CD14-positive monocyte (primary cell): ENCODE measurements at regions not wholly inside any gene's neighbourhood (a gene's known extent, or its start where the extent isn't known, plus 50 kb on each side); places are given as distances from the start of the nearest gene placed in this dataset.

Experiments
- DNase-seq, 3 donors: peaks; one replicate each; pipeline ENCODE4 v3.0.0-alpha.2; 2011 to 2022
- H2AFZ ChIP-seq: 2 replicates; pipeline ENCODE4 v1.6.0; 2012; ENCODE audit warnings: mild to moderate bottlenecking, low read depth, low read length, inconsistent platforms; ENCODE audit not compliant: insufficient read depth, poor library complexity, severe bottlenecking
- H3K27ac ChIP-seq, 2 donors: 1 replicate in 1 of 2; 2 replicates in 1 of 2; pipeline ENCODE4 v1.5.1; 2012 to 2013; ENCODE audit warnings: low read length in 2 of 2, control low read depth in 1 of 2, inconsistent platforms in 1 of 2, low read depth in 1 of 2, mild to moderate bottlenecking in 1 of 2
- H3K27me3 ChIP-seq, 2 donors: one replicate each; pipeline versions ENCODE4 v1.6.0 to v1.6.1; 2011 to 2013; ENCODE audit warnings: low read length in 2 of 2; ENCODE audit not compliant: control insufficient read depth in 2 of 2, insufficient read depth in 2 of 2
- H3K36me3 ChIP-seq, 2 donors: replicated peaks in 1 of 2; 1 replicate in 1 of 2; 2 replicates in 1 of 2; pipeline versions ENCODE4 v1.5.1 to v1.6.1; 2012 to 2013; ENCODE audit warnings: low read length in 2 of 2, control low read depth in 1 of 2, inconsistent platforms in 1 of 2, mild to moderate bottlenecking in 1 of 2; ENCODE audit not compliant: insufficient read depth in 2 of 2, control insufficient read depth in 1 of 2
- H3K4me1 ChIP-seq, 2 donors: 1 replicate in 1 of 2; 2 replicates in 1 of 2; pipeline versions ENCODE4 v1.5.1 to v1.6.1; 2012 to 2013; ENCODE audit warnings: low read length in 2 of 2, control low read depth in 1 of 2, inconsistent platforms in 1 of 2, mild to moderate bottlenecking in 1 of 2, moderate library complexity in 1 of 2; ENCODE audit not compliant: insufficient read depth in 2 of 2, control insufficient read depth in 1 of 2
- H3K4me2 ChIP-seq: replicated peaks from 2 replicates; pipeline ENCODE3; 2012; ENCODE audit warnings: low read length, moderate library complexity, mild to moderate bottlenecking; ENCODE audit not compliant: poor library complexity, severe bottlenecking; ENCODE audit errors: extremely low read depth
- H3K4me3 ChIP-seq, 3 experiments: fragments of 200-600 bp in 1 of 3; sonication (generic) in 1 of 3; replicated peaks in 1 of 3; 1 replicate in 2 of 3; 2 replicates in 1 of 3; pipeline ENCODE4 v1.5.1; 2011 to 2013; ENCODE audit warnings: low read length in 3 of 3, mild to moderate bottlenecking in 3 of 3, control low read depth in 2 of 3, low read depth in 2 of 3, inconsistent platforms in 1 of 3, moderate library complexity in 1 of 3
- H3K79me2 ChIP-seq: 2 replicates; pipeline ENCODE4 v1.6.0; 2012; ENCODE audit warnings: mild to moderate bottlenecking, control low read depth, inconsistent platforms, low read length, moderate library complexity; ENCODE audit not compliant: insufficient read depth
- H3K9ac ChIP-seq: 2 replicates; pipeline ENCODE4 v1.6.0; 2017; ENCODE audit warnings: low read length, mild to moderate bottlenecking; ENCODE audit not compliant: insufficient read depth, poor library complexity, severe bottlenecking
- H3K9me3 ChIP-seq, 2 donors: replicated peaks in 1 of 2; 1 replicate in 1 of 2; 2 replicates in 1 of 2; pipeline versions ENCODE4 v1.5.1 to v1.6.1; 2012 to 2013; ENCODE audit warnings: low read length in 2 of 2, control low read depth in 1 of 2; ENCODE audit not compliant: control insufficient read depth in 1 of 2, insufficient read depth in 1 of 2
- H4K20me1 ChIP-seq: 2 replicates; pipeline ENCODE4 v1.6.0; 2012; ENCODE audit warnings: mild to moderate bottlenecking, low read length, control low read depth, moderate library complexity; ENCODE audit not compliant: insufficient read depth
- H3K27ac Mint-ChIP-seq, 7 donors: one replicate each; pipeline ENCODE4 v1.8.0; 2020; ENCODE audit warnings: mild to moderate bottlenecking in 7 of 7, mixed read lengths in 7 of 7, moderate library complexity in 6 of 7, inconsistent platforms in 2 of 7
- H3K27me3 Mint-ChIP-seq, 3 donors: one replicate each; pipeline ENCODE4 v1.8.0; 2021 to 2022; ENCODE audit warnings: low read depth in 3 of 3, mild to moderate bottlenecking in 3 of 3, mixed read lengths in 3 of 3, moderate library complexity in 3 of 3, inconsistent platforms in 1 of 3
- H3K36me3 Mint-ChIP-seq, 2 donors: one replicate each; pipeline ENCODE4 v1.8.0; 2020; ENCODE audit warnings: mixed read lengths in 2 of 2, inconsistent platforms in 1 of 2, mild to moderate bottlenecking in 1 of 2
- H3K4me1 Mint-ChIP-seq: one replicate; pipeline ENCODE4 v1.8.0; 2020; ENCODE audit warnings: mild to moderate bottlenecking, mixed read lengths
- H3K4me3 Mint-ChIP-seq, 2 donors: one replicate each; pipeline ENCODE4 v1.8.0; 2020; ENCODE audit warnings: mild to moderate bottlenecking in 2 of 2, mixed read lengths in 2 of 2, moderate library complexity in 1 of 2
- H3K9me3 Mint-ChIP-seq, 7 donors: one replicate each; pipeline ENCODE4 v1.8.0; 2020 to 2022; ENCODE audit warnings: mixed read lengths in 7 of 7, mild to moderate bottlenecking in 6 of 7, moderate library complexity in 6 of 7, inconsistent platforms in 2 of 7
- WGBS: methylation state at CpG from one replicate; pipeline ENCODE4 v1.1.5; 2013; ENCODE audit warnings: missing lambda C conversion rate; ENCODE audit not compliant: insufficient coverage; 5-methylcytosine and 5-hydroxymethylcytosine counted together
- intact Hi-C, 2 donors: fragments of 100-400 bp; cut with micrococcal nuclease; formaldehyde crosslinking; loops; one replicate each; pipeline versions ENCODE4 v1.15.0 to v1.15.1; 2023
- TF ChIP-seq, protein P1 (sequence below): fragments of 200-600 bp; IDR thresholded peaks from one replicate; pipeline ENCODE4 v1.8.0; 2022; ENCODE audit warnings: antibody characterized with exemption, mild to moderate bottlenecking

DNA sequence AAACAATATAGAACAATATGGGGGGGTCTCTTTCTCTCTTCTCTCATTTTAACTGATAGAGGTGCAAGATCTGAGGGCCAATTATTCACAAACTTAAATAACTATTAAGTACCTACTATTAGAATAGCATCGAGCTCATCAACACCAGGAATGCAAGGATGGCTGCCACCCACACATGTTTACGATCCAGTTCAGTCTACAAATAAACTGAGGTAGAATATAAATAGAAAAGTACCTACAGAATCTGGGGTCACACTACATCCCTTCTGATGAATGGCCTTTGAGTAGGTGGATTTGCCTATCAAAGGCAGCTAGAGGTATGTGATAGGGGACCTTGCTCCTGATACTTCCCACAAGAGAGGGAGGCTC lies 91.8 kb upstream of the ZNF366 start:
- Mint-ChIP-seq H3K4me1 (no peaks in the 10 kb centered on the region), H3K9me3 (peaks cover 0 to 6% (median 3%) of the 10 kb centered on the region in 7 donors), H3K27me3 (peaks cover 0 to 1% (median 0%) of the 10 kb centered on the region in 3 donors), H3K27ac (peak overlapping the region in 1 of 7 donors; percentile 93), H3K36me3 (peaks cover 0 to 3% of the 10 kb centered on the region in 2 donors), H3K4me3 (peak overlapping the region; percentile 59 to 84)
- intact Hi-C loops, result loop anchor here in 1 of 2 donors (10.0 kb wide), 2 partner anchors 224 to 246 kb away; no protein-coding TSS in a partner anchor
- WGBS, result no CpG with 5 or more reads among the region's 2 CpGs
- Histone ChIP-seq H3K27me3 (no peaks in the 10 kb centered on the region), H4K20me1 (no peaks in the 10 kb centered on the region), H3K27ac (peak overlapping the region in 1 of 2 donors; percentile 81), H3K4me1 (peaks cover 32 to 33% of the 10 kb centered on the region in 2 donors), H3K79me2 (no peaks in the 10 kb centered on the region), H3K4me2 (peak overlapping the region; percentile 42), H3K4me3 (peak overlapping the region in 1 of 3 experiments; percentile 50), H3K9ac (no peak overlapping the region), H3K36me3 (no peaks in the 10 kb centered on the region), H3K9me3 (no peaks in the 10 kb centered on the region), H2AFZ (no peak overlapping the region)
- no peak for DNase-seq
- TF ChIP-seq, protein P1, sequence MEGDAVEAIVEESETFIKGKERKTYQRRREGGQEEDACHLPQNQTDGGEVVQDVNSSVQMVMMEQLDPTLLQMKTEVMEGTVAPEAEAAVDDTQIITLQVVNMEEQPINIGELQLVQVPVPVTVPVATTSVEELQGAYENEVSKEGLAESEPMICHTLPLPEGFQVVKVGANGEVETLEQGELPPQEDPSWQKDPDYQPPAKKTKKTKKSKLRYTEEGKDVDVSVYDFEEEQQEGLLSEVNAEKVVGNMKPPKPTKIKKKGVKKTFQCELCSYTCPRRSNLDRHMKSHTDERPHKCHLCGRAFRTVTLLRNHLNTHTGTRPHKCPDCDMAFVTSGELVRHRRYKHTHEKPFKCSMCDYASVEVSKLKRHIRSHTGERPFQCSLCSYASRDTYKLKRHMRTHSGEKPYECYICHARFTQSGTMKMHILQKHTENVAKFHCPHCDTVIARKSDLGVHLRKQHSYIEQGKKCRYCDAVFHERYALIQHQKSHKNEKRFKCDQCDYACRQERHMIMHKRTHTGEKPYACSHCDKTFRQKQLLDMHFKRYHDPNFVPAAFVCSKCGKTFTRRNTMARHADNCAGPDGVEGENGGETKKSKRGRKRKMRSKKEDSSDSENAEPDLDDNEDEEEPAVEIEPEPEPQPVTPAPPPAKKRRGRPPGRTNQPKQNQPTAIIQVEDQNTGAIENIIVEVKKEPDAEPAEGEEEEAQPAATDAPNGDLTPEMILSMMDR, result no peak

DNA sequence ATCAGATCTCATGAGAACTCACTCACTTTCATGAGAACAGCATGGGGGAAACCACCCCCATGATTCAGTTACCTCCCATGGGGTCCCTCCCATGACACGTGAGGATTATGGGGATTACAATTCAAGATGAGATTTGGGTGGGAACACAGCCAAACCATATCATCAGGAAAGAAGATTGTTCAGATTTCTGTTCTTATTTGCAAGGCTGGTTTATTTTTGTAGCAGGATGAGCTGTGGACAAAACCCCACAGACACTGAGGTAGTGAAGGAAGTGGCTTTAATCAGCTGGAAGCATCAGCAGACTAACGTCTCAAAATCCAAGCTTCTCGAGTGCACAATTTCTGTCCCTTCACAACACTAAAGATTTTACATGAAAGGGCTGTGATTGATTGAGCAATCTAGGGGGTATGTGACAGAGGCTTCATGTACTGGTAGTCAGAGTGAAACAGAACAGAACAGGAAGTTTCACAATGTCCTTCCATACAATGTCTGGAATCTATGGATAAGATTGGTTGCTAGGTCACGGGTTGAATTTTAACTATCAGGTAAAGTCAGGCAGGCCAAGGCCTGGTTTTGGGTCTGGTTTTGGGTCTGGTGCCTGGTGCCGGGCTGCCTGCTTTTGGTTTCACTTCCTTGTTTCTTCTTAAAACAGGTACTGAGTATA lies 91.3 kb upstream of the ZNF366 start:
- Mint-ChIP-seq H3K4me1 (no peaks in the 10 kb centered on the region), H3K9me3 (peaks cover 0 to 6% (median 3%) of the 10 kb centered on the region in 7 donors), H3K4me3 (peak overlapping the region; percentile 59 to 84), H3K27ac (peak overlapping the region in 1 of 7 donors; percentile 93), H3K36me3 (peaks cover 0 to 3% of the 10 kb centered on the region in 2 donors), H3K27me3 (peaks cover 0 to 1% (median 0%) of the 10 kb centered on the region in 3 donors)
- Histone ChIP-seq H3K79me2 (no peaks in the 10 kb centered on the region), H3K27ac (peak overlapping the region; percentile 19 to 81), H3K9me3 (no peaks in the 10 kb centered on the region), H3K4me3 (peak overlapping the region in 2 of 3 experiments; percentile 2 to 50), H2AFZ (peak overlapping the region; percentile 58), H3K36me3 (no peaks in the 10 kb centered on the region), H3K9ac (peak overlapping the region; percentile 56), H3K4me2 (peak overlapping the region; percentile 42), H3K4me1 (peaks cover 32 to 33% of the 10 kb centered on the region in 2 donors), H3K27me3 (no peaks in the 10 kb centered on the region), H4K20me1 (no peaks in the 10 kb centered on the region)
- DNase-seq, result peak; percentile 84 to 96 (median 94)
- TF ChIP-seq, protein P1, result no peak
- intact Hi-C loops, result loop anchor here in 1 of 2 donors (10.0 kb wide), 2 partner anchors 224 to 246 kb away; no protein-coding TSS in a partner anchor
- WGBS, result 0% methylated on average over 1 of the region's 5 CpGs
